B cell (primary cell): ENCODE measurements at regions not wholly inside any gene's neighbourhood (a gene's known extent, or its start where the extent isn't known, plus 50 kb on each side); places are given as distances from the start of the nearest gene placed in this dataset.

ENCODE experiments used
- ATAC-seq: fragments of 200-7000 bp; cut with Tn5 transposase; one replicate; pipeline ENCODE4 v1.10.0; 2021; ENCODE audit warnings: low read depth, mild to moderate bottlenecking, moderate number of reproducible peaks, moderate library complexity
- CTCF ChIA-PET: fragments of 350-600 bp; sonication (Branson Sonifier 250); formaldehyde crosslinking; loops from one replicate; lab custom pipeline; 2021; ENCODE audit warnings: antibody characterized with exemption, inconsistent platforms; lab: Charles Lee
- POLR2A ChIA-PET: fragments of 350-600 bp; sonication (Branson Sonifier 250); formaldehyde crosslinking; loops from one replicate; lab custom pipeline; 2021; ENCODE audit warnings: antibody characterized with exemption; lab: Charles Lee
- DNase-seq: peaks from one replicate; pipeline ENCODE4 v3.0.0; 2013
- H2AFZ ChIP-seq: 2 replicates; pipeline ENCODE4 v1.6.1; 2012; ENCODE audit warnings: mild to moderate bottlenecking, low read depth, low read length; ENCODE audit not compliant: insufficient read depth, poor library complexity, severe bottlenecking
- H3K27ac ChIP-seq, 2 donors: 1 replicate in 1 of 2; 2 replicates in 1 of 2; pipeline ENCODE4 v1.5.1; 2012 to 2013; ENCODE audit warnings: low read length in 2 of 2, mild to moderate bottlenecking in 2 of 2, moderate library complexity in 1 of 2
- H3K27me3 ChIP-seq, 4 experiments: fragments of 200-600 bp in 1 of 4; sonication (generic) in 1 of 4; replicated peaks in 1 of 4; 1 replicate in 2 of 4; 2 replicates in 2 of 4; pipeline versions ENCODE4 v1.6.1 to v1.7.0; 2013 to 2016; ENCODE audit warnings: low read length in 3 of 4, mild to moderate bottlenecking in 2 of 4, mixed read lengths in 1 of 4, moderate library complexity in 1 of 4; ENCODE audit not compliant: insufficient read depth in 4 of 4, control insufficient read depth in 3 of 4; ENCODE audit errors: control extremely low read depth in 1 of 4
- H3K36me3 ChIP-seq, 2 experiments: replicated peaks in 1 of 2; 1 replicate in 1 of 2; 2 replicates in 1 of 2; pipeline versions ENCODE4 v1.6.1 to v1.7.1; 2013; ENCODE audit warnings: low read length in 1 of 2; ENCODE audit not compliant: insufficient read depth in 2 of 2, control insufficient read depth in 1 of 2; ENCODE audit errors: control extremely low read depth in 1 of 2, extremely low read depth in 1 of 2
- H3K4me1 ChIP-seq, 2 donors: fragments of 200-600 bp in 1 of 2; sonication (generic) in 1 of 2; 1 replicate in 1 of 2; 2 replicates in 1 of 2; pipeline versions ENCODE4 v1.5.1 to v1.6.1; 2013 to 2017; ENCODE audit warnings: low read length in 2 of 2; ENCODE audit not compliant: control insufficient read depth in 2 of 2, insufficient read depth in 2 of 2
- H3K4me2 ChIP-seq: replicated peaks from 2 replicates; pipeline ENCODE3; 2012; ENCODE audit warnings: mild to moderate bottlenecking, low read depth, low read length; ENCODE audit not compliant: poor library complexity, severe bottlenecking
- H3K4me3 ChIP-seq, 5 experiments: fragments of 200-600 bp in 1 of 5; sonication (generic) in 1 of 5; 1 replicate in 3 of 5; 2 replicates in 2 of 5; pipeline versions ENCODE4 v1.5.1 to v1.7.0; 2011 to 2016; ENCODE audit warnings: low read length in 4 of 5, mild to moderate bottlenecking in 4 of 5, low read depth in 2 of 5, control low read depth in 1 of 5, moderate library complexity in 1 of 5; ENCODE audit not compliant: insufficient read depth in 1 of 5; ENCODE audit errors: control extremely low read depth in 1 of 5, extremely low read depth in 1 of 5
- H3K79me2 ChIP-seq: fragments of 200-600 bp; sonication (generic); one replicate; pipeline ENCODE4 v1.6.0; 2016; ENCODE audit warnings: low read length; ENCODE audit not compliant: control insufficient read depth, insufficient read depth
- H3K9ac ChIP-seq: fragments of 200-600 bp; sonication (generic); 2 replicates; pipeline ENCODE4 v1.6.1; 2017; ENCODE audit warnings: mild to moderate bottlenecking, low read length, moderate library complexity
- H3K9me3 ChIP-seq, 3 donors: one replicate each; pipeline versions ENCODE4 v1.6.1 to v1.7.1; 2013; ENCODE audit warnings: low read length in 2 of 3; ENCODE audit not compliant: control insufficient read depth in 2 of 3, insufficient read depth in 1 of 3; ENCODE audit errors: control extremely low read depth in 1 of 3
- H4K20me1 ChIP-seq: 2 replicates; pipeline ENCODE4 v1.6.0; 2012; ENCODE audit warnings: mild to moderate bottlenecking, low read length; ENCODE audit not compliant: insufficient read depth, control insufficient read depth, poor library complexity, severe bottlenecking
- H3K27ac Mint-ChIP-seq: one replicate; pipeline ENCODE4 v1.8.0; 2021; ENCODE audit warnings: mixed read lengths
- H3K27me3 Mint-ChIP-seq: one replicate; pipeline ENCODE4 v1.8.0; 2021; ENCODE audit warnings: mixed read lengths
- H3K4me1 Mint-ChIP-seq: one replicate; pipeline ENCODE4 v1.8.0; 2021; ENCODE audit warnings: mixed read lengths
- H3K4me3 Mint-ChIP-seq: one replicate; pipeline ENCODE4 v1.8.0; 2021; ENCODE audit warnings: mixed read lengths
- H3K9me3 Mint-ChIP-seq: one replicate; pipeline ENCODE4 v1.8.0; 2022; ENCODE audit warnings: mixed read lengths; ENCODE audit not compliant: insufficient read depth
- CTCF ChIP-seq: fragments of 200-600 bp; IDR thresholded peaks from one replicate; pipeline ENCODE4 v1.8.0; 2022; ENCODE audit warnings: antibody characterized with exemption, mild to moderate bottlenecking
- EZH2 ChIP-seq: IDR thresholded peaks from 2 replicates; pipeline ENCODE4 v1.6.1; 2012; ENCODE audit warnings: borderline replicate concordance, low read depth, mild to moderate bottlenecking, moderate library complexity, low read length; ENCODE audit not compliant: insufficient read depth, poor library complexity, severe bottlenecking
- WGBS: methylation state at CpG from one replicate; pipeline ENCODE4 v1.1.5; 2013; ENCODE audit warnings: missing lambda C conversion rate; ENCODE audit not compliant: insufficient coverage; 5-methylcytosine and 5-hydroxymethylcytosine counted together
- intact Hi-C: fragments of 100-400 bp; cut with micrococcal nuclease; formaldehyde crosslinking; loops from one replicate; pipeline ENCODE4 v1.10.0; 2022

- POLR2A ChIA-PET: no interaction called here
- no peak for ATAC-seq
Measured at GRCh38 chr15:95027981-95028380, 796.6 kb downstream of the MCTP2 start.

GRCh38 chr15:95032156-95032555 is 800.8 kb downstream of the MCTP2 start:
- CTCF ChIA-PET: no interaction called here

More at GRCh38 chr15:95027981-95028380, 796.6 kb downstream of the MCTP2 start:
- Histone ChIP-seq H3K4me1 (no peaks in the 10 kb centered on the region), H3K27me3 (no peaks in the 10 kb centered on the region), H2AFZ (no peak overlapping the region), H3K27ac (no peak overlapping the region), H3K9ac (no peak overlapping the region), H3K4me3 (no peak overlapping the region), H3K4me2 (no peak overlapping the region), H3K9me3 (no peaks in the 10 kb centered on the region), H3K36me3 (no peaks in the 10 kb centered on the region), H4K20me1 (no peaks in the 10 kb centered on the region), H3K79me2 (no peaks in the 10 kb centered on the region)
- CTCF ChIA-PET: no interaction called here
- Mint-ChIP-seq H3K4me3 (no peak overlapping the region), H3K27me3 (no peaks in the 10 kb centered on the region), H3K4me1 (no peaks in the 10 kb centered on the region), H3K9me3 (peaks cover 5% of the 10 kb centered on the region), H3K27ac (no peak overlapping the region)
- WGBS: no CpG with 5 or more reads among the region's 3 CpGs
- DNase-seq: no peak
- TF ChIP-seq CTCF: no peak
- no peak for TF ChIP-seq EZH2
- intact Hi-C loops: no loop called here

More at GRCh38 chr15:95032156-95032555, 800.8 kb downstream of the MCTP2 start:
- POLR2A ChIA-PET: no interaction called here
- DNase-seq (no peak), ATAC-seq (no peak)
- Histone ChIP-seq H3K27me3 (no peaks in the 10 kb centered on the region), H4K20me1 (no peaks in the 10 kb centered on the region), H3K79me2 (no peaks in the 10 kb centered on the region), H3K4me2 (no peak overlapping the region), H3K36me3 (no peaks in the 10 kb centered on the region), H3K4me3 (no peak overlapping the region), H3K9ac (no peak overlapping the region), H2AFZ (no peak overlapping the region), H3K9me3 (no peaks in the 10 kb centered on the region), H3K4me1 (no peaks in the 10 kb centered on the region), H3K27ac (no peak overlapping the region)
- H3K4me3 Mint-ChIP-seq: no peak overlapping the region
- H3K27me3 Mint-ChIP-seq: no peaks in the 10 kb centered on the region
- no peak overlapping the region for H3K27ac Mint-ChIP-seq
- intact Hi-C loops: no loop called here
- TF ChIP-seq EZH2: no peak
- H3K9me3 Mint-ChIP-seq: peaks cover 5% of the 10 kb centered on the region
- no CpG with 5 or more reads among the region's 2 CpGs for WGBS
- no peaks in the 10 kb centered on the region for H3K4me1 Mint-ChIP-seq
